ENCODE measurements at regions not wholly inside any gene's neighbourhood (a gene's known extent, or its start where the extent isn't known, plus 50 kb on each side); places are given as distances from the start of the nearest gene placed in this dataset.
"Not testable (repeated sequence)": the region's sequence is repeated elsewhere in the genome, so short reads cannot be mapped to it uniquely, and the experiment has no call there.

DNA sequence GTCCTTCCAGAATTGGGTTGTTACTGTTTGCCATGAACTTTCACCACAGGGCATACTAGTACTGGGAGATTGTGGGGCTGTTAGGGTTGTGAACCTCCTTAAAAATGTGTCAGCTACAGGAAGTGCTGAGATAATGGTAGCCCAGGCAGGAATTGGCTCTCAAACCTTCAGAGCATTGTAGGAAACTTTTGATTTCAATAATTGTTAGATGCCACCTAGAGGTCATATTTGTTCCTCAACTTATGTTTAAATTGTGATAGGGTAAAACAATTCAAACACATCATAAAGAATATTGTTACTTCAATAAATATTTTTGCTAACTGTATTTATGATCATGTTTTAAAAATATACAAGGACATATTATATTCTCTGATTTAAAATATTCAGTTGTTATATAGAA lies 594.6 kb downstream of the ADCYAP1 start:
- no peak for DNase-seq

DNA sequence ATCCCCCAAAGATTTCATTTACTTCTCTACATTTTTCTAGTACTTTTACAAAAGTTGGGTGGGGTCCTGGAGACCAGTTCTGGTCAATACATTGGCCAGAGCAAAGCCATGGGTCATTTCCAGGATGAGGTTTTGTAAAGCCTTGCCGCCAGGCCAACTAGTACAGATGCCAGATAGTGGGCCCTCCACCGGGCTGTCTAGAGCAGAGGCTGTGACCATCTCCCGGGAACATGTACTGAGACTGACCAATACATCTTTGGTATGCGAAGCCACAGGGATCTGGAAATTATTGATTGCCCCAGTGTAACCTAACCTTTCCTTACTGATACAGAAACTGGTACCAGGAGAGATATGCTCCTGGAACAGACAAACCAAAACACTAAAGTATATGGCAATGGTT lies 599.2 kb downstream of the ADCYAP1 start:
- DNase-seq = no peak

GRCh38 chr18:1505856-1506255 lies 601.2 kb downstream of the ADCYAP1 start:
- DNase-seq = no peak

GRCh38 chr18:1510542-1511179 lies 606.0 kb downstream of the ADCYAP1 start:
- DNase-seq = no peak

- DNase-seq = no peak
These were observed 607.1 kb downstream of the ADCYAP1 start for GRCh38 chr18:1511619-1512311.

- no peak for DNase-seq
These were observed 608.8 kb downstream of the ADCYAP1 start for GRCh38 chr18:1513519-1513918.

- not testable (repeated sequence) for DNase-seq
These were observed 617.0 kb downstream of the ADCYAP1 start for GRCh38 chr18:1521588-1522248.

GRCh38 chr18:1522249-1522615 lies 617.6 kb downstream of the ADCYAP1 start:
- DNase-seq = no peak

GRCh38 chr18:1526991-1527390 lies 622.3 kb downstream of the ADCYAP1 start:
- no peak for DNase-seq

DNA sequence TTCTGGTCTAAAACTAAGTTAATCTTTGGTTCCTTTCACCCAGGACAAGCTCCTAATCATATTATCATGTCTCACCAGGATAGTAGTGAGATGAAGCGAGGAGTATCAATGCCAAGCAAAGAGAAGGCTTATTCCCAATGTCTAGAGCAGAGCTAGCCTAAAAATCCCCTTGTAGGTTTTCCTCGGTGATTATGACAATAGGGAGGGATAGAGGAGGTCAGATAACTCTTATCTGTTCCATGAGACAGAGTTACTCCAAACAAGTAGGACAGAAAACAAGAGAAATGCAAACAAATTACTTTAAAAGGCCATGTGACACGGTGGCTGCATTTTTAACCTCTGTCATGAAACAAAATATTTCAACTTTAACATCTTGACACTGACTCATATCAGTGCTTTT lies 623.1 kb downstream of the ADCYAP1 start:
- no peak for DNase-seq

DNA sequence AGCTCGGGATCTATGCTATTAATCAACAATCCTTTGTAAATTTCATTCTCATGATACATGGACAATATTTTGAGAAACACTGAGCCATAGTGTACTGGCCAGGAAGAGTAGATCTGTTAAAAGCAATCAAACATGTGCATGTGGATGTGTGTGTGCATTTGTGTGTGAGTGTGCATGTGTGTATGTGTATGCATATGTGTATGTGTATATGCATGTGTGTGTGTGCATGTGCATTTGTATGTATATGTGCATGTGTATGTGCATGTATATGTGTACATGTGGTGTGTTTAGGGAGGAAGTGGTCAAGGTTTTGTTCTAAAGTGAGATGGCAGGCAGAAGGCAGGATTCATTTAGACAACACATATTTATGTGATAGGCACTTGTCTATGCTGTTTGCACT lies 623.8 kb downstream of the ADCYAP1 start:
- DNase-seq = no peak

- DNase-seq = no peak
These were observed 624.4 kb downstream of the ADCYAP1 start for GRCh38 chr18:1528964-1529509.

DNA sequence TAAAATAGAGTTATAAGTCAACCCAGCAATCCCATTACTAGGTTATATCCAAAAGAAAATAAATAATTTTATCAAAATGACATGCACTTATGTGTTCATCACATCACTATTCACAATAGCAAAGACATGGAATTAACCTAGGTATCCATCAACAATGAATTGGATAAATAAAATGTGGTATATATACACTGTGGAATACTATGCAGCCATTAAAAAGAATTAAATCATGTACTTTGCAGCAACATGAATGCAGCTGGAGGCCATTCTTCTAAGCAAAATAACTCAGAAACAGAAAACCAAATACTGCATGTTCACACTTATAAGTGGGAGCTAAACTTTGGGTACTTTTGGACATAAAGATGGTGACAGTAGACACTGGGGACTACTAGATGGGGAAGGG lies 626.0 kb downstream of the ADCYAP1 start:
- DNase-seq = no peak

GRCh38 chr18:1539276-1539675 lies 634.6 kb downstream of the ADCYAP1 start:
- DNase-seq = no peak

DNA sequence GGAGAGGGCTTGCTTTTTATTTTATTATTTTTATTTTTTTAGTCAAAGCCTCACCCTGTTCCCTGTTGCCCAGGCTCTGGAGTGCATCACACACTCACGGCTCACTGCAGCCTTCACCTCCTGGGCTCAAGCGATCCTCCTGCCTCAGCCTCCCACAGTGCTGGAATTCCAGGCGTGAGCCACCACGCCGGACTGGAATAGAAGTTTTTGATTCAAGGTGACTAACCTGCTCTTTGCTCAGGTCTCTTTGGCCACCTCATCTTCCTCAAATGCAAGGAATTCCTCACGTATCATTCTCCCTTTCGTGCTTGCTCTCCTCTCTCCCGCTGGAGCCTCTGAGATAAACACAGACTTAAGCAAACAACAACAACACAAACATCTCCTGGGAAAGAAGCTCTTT lies 636.8 kb downstream of the ADCYAP1 start:
- no peak for DNase-seq

DNA sequence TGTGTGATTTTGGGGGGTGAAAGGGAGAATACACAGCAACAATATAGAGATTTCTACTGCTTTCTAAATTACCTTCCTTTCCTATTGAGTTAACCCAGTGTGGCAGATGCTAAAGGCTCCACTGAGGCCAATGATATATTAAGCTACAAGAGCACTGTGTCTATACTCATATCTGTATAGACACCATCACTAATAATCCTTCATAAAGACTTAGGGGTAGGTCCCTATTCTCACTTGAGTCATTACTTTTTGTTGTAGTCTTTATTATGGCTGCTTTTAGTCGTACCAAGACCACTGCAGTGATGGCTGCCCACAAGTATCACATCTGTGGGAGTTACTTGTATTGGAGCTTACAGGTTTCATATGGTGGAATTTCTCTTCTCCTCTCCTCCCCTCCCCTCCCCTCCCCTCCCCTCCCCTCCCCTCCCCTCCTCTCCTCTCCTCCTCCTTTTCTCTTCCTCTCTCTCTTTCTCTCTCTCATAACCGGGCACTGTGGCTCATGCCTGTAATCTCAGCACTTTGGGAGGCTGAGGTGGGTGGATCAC lies 637.6 kb downstream of the ADCYAP1 start:
- no peak for DNase-seq

DNA sequence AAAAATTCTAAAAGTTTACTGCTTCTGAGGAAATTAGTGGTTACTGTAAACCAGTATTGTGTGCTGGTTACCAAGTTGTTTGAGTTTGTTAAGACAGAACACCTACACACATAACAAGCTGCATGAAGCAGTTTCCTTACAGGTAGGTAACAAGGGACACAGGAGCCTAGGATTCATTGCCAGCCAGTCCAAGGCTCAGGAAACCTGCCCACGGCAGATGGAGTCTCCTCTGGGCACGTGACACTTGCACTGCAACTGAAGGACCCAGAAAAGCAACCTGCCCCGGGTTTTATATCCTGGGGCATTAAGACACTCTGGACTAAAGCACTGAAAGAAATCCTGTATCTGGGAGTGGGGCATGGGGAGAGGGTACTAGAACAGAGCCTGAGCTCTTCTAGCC lies 639.3 kb downstream of the ADCYAP1 start:
- DNase-seq = no peak

GRCh38 chr18:1557711-1558110 lies 653.0 kb downstream of the ADCYAP1 start:
- not testable (repeated sequence) for DNase-seq

GRCh38 chr18:1559563-1559962 lies 654.9 kb downstream of the ADCYAP1 start:
- no peak for DNase-seq

GRCh38 chr18:1564793-1565192 lies 660.1 kb downstream of the ADCYAP1 start:
- no peak for DNase-seq

DNA sequence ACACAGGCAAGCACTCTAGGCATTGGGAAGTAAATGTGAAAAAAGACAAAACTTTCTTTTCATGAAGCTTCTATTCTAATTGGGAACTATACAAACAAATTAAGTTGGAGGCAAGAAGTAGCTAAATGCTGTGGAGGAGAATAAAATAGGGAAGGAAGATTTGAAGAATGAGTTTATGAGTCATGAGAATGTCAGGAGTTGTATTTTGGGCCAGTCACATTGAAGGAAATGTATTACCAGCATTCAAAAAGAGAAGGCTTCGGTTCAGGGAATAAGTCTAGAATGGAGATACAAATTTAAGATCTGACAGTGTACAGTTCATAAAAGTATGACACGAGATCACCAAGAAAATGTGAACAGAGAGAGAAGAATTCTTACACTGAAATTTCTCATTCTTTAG lies 666.5 kb downstream of the ADCYAP1 start:
- DNase-seq = no peak

GRCh38 chr18:1573732-1574131 lies 669.1 kb downstream of the ADCYAP1 start:
- DNase-seq = no peak

- no peak for DNase-seq
These were observed 670.4 kb downstream of the ADCYAP1 start for GRCh38 chr18:1575084-1575483.

- DNase-seq = no peak
These were observed 673.8 kb downstream of the ADCYAP1 start for GRCh38 chr18:1578505-1578904.
